ENCODE measurements at regions not wholly inside any gene's neighbourhood (a gene's known extent, or its start where the extent isn't known, plus 50 kb on each side); places are given as distances from the start of the nearest gene placed in this dataset.

GRCh38 chr5:156154757-156155156, 172.2 kb upstream of the SGCD start:
- ATAC-seq = no peak
- intact Hi-C loops (cut with DNase I) = no loop called here
- DNase-seq = no peak

- intact Hi-C loops (cut with DNase I) = no loop called here
- no peak for ATAC-seq
Measured at GRCh38 chr5:156155598-156155997, 171.4 kb upstream of the SGCD start.

GRCh38 chr5:156164306-156164705, 162.7 kb upstream of the SGCD start:
- ATAC-seq (no peak), DNase-seq (no peak)
- intact Hi-C loops (cut with DNase I) = no loop called here

More at GRCh38 chr5:156155598-156155997, 171.4 kb upstream of the SGCD start:
- DNase-seq = no peak

- DNase-seq = no peak
- ATAC-seq = no peak
- intact Hi-C loops (cut with DNase I) = no loop called here
Measured at GRCh38 chr5:156169495-156169894, 157.5 kb upstream of the SGCD start.

DNA sequence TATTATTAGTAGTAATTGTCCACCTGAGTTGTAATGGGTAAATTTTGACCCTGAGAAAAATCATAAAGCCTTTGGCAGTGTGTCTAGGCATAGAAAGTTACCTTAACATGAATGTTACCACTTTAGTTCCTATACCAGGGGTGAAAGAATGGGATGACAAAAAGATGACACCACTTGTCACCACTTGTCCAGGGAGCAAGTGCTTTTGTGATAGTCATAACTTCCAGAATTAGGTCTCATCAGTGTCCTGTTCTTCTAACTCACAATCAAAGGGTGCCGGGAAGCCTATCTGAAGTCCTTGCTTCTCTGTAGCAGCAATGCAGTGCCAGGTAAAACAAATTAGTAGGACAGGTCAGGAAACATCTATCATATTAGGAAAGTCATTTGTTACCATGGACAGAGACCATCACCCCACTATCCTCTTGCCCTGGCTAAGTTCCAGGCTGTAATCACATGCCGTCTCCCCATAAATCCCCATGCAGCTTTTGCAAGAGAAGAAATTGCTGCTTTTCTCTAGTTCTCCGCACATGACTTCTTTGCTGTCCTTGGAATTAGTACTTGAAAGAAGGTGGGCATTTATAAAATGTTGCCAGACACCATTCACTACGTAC, 156.5 kb upstream of the SGCD start:
- peak in 1 of 2 donors; percentile 36 for ATAC-seq

GRCh38 chr5:156174225-156174624, 152.7 kb upstream of the SGCD start:
- ATAC-seq (no peak), DNase-seq (no peak)
- intact Hi-C loops (cut with DNase I) = no loop called here

More for the DNA sequence above, 156.5 kb upstream of the SGCD start:
- intact Hi-C loops (cut with DNase I) = no loop called here
- no peak for DNase-seq

- ATAC-seq (no peak), DNase-seq (no peak)
- intact Hi-C loops (cut with DNase I) = no loop called here
Measured at GRCh38 chr5:156178117-156178516, 148.8 kb upstream of the SGCD start.

- intact Hi-C loops (cut with DNase I) = no loop called here
- DNase-seq = no peak
- ATAC-seq = no peak
Measured at GRCh38 chr5:156181656-156182055, 145.3 kb upstream of the SGCD start.

DNA sequence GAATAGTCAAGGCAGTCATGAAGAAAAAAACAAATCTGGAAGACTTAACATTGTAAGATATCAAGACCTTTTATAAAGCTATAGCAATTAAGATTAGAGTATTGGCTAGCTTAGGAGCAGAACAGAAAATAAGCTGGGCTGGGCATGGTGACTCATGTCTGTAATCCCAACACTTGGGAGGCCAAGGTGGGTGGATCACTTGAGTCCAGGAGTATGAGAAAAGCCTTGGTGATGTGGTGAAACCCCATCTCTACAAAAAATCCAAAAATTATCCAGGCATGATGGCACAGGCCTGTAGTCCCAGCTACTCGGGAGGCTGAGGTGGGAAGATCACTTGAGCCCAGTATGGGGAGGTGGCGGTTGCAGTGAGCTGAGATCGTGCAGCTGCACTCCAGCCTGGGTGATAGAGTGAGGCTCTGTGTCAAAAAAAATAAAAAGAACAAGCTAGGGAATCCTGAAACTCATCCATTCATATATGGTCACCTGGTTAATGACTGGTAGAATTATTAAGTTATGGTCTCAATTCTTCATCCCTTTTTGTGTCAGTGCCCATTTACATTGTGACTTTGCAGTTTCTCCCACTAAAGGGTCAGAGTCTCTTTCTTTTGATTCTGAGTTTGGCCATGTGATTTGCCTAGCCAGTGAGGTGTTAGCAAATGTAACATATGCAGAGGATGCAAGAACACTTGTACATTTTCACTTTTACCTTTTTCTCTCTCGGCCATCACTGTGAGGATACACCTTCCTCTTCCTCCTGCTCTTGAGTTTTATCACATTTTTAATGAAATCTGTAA, 144.6 kb upstream of the SGCD start:
- intact Hi-C loops (cut with DNase I) = no loop called here
- ATAC-seq (no peak), DNase-seq (no peak)

DNA sequence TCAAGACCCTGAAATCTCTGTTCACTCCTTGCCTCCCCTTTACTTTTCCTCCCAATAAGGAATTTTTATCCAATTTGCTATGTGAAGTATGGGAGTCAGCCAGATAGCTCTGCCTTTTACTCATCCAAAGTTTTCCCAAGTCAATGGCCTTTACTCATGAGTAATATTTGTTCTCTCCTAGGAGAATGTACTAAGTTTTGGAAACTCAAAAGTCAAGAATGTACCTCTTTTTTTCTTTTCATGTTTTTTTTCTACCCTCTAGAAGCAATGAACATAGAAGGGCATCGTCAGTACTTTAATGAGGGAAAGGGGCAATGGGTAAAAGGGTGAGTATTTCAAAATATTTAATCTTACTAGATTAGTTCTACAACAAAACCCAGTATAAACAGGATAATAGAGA, 140.2 kb upstream of the SGCD start:
- no peak for ATAC-seq
- intact Hi-C loops (cut with DNase I) = no loop called here
- DNase-seq = no peak

- ATAC-seq (no peak), DNase-seq (no peak)
- intact Hi-C loops (cut with DNase I) = no loop called here
Measured at GRCh38 chr5:156188016-156188415, 138.9 kb upstream of the SGCD start.

GRCh38 chr5:156189628-156190027, 137.3 kb upstream of the SGCD start:
- no peak for ATAC-seq
- no peak for DNase-seq
- intact Hi-C loops (cut with DNase I) = no loop called here

- ATAC-seq (no peak), DNase-seq (no peak)
- intact Hi-C loops (cut with DNase I) = no loop called here
Measured at GRCh38 chr5:156191547-156191946, 135.4 kb upstream of the SGCD start.

GRCh38 chr5:156197042-156197635, 129.8 kb upstream of the SGCD start:
- DNase-seq (no peak), ATAC-seq (no peak)
- intact Hi-C loops (cut with DNase I) = no loop called here

- ATAC-seq (no peak), DNase-seq (no peak)
- intact Hi-C loops (cut with DNase I) = no loop called here
Measured at GRCh38 chr5:156199045-156199444, 127.9 kb upstream of the SGCD start.

DNA sequence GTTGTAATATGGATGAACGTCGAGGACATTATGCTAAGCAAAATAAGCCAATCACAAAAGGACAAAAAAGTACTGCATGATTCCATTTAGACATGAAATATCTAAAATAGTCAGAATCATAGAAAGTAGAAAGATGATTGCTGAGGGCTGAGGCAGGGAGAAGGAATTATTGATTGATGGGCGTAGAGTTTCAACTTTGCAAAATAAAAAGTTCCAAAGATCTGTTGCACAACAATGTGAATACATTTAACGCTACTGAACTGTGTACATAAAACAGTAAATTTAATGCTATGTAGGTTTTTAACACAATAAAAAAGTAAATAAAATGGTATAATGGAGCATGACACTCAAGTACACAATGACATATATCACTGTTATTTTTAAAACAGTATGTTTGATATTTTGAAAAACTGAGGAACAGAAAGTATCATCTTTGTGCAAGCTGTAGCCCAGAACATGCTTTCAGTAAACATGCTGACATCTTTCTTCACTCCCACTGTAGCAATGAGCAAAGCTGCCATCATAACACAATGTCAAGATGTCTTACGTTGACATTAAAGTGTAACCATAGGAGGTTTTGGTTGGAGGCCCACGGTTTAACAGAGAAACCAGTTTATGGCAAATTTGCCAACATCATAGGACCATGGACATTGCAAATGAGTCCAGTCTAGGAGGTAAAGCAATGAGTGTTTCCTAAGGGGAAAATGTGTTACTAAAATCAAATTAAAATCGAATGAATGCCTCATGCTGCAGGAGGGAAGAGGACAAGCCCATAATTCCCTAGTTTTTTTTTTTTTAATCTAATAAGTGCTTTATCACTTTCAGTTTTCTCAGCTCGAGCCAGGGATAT, 125.8 kb upstream of the SGCD start:
- intact Hi-C loops (cut with DNase I) = no loop called here
- ATAC-seq = no peak
- no peak for DNase-seq

- ATAC-seq (peak in 1 of 2 donors; percentile 95), DNase-seq (peak; percentile 22)
- intact Hi-C loops (cut with DNase I) = no loop called here
Measured at GRCh38 chr5:156201788-156202403, 125.1 kb upstream of the SGCD start.

GRCh38 chr5:156208271-156208670, 118.7 kb upstream of the SGCD start:
- no peak for ATAC-seq
- intact Hi-C loops (cut with DNase I) = no loop called here
- no peak for DNase-seq

Data from left cardiac atrium (tissue), 4 donors.